Mesodermal cell (in vitro differentiated cells): ENCODE measurements at regions not wholly inside any gene's neighbourhood (a gene's known extent, or its start where the extent isn't known, plus 50 kb on each side); places are given as distances from the start of the nearest gene placed in this dataset.

ENCODE experiments used
- H3K27ac ChIP-seq: 2 replicates; pipeline ENCODE4 v1.7.0; 2013; ENCODE audit warnings: mild to moderate bottlenecking, low read depth, low read length, moderate library complexity; ENCODE audit not compliant: severe bottlenecking
- H3K36me3 ChIP-seq: 2 replicates; pipeline ENCODE4 v1.7.1; 2013; ENCODE audit warnings: mild to moderate bottlenecking, low read length, moderate library complexity; ENCODE audit not compliant: control insufficient read depth, insufficient read depth
- H3K4me1 ChIP-seq: one replicate; pipeline ENCODE4 v1.7.1; 2013; ENCODE audit warnings: mild to moderate bottlenecking, low read length; ENCODE audit not compliant: insufficient read depth, control insufficient read depth, poor library complexity, severe bottlenecking
- H3K4me3 ChIP-seq: 2 replicates; pipeline ENCODE4 v1.7.0; 2013; ENCODE audit warnings: low read length, control low read depth, mild to moderate bottlenecking; ENCODE audit not compliant: insufficient read depth, poor library complexity, severe bottlenecking; ENCODE audit errors: extremely low read depth
- H3K9me3 ChIP-seq: 2 replicates; pipeline ENCODE4 v1.7.1; 2013; ENCODE audit warnings: mild to moderate bottlenecking, low read length, moderate library complexity; ENCODE audit not compliant: control insufficient read depth
- WGBS, 2 experiments: methylation state at CpG; one replicate each; pipeline ENCODE4 v1.1.5; 2013; ENCODE audit warnings: missing lambda C conversion rate in 2 of 2; ENCODE audit not compliant: insufficient coverage in 2 of 2; 5-methylcytosine and 5-hydroxymethylcytosine counted together

GRCh38 chr2:117762454-117762853 is 52.0 kb upstream of the DDX18 start:
- H3K9me3 ChIP-seq: no peaks in the 10 kb centered on the region
- H3K27ac ChIP-seq: no peak overlapping the region
- no peaks in the 10 kb centered on the region for H3K4me1 ChIP-seq
- no peak overlapping the region for H3K4me3 ChIP-seq
- no peaks in the 10 kb centered on the region for H3K36me3 ChIP-seq

GRCh38 chr2:117763804-117764203 is 50.7 kb upstream of the DDX18 start:
- Histone ChIP-seq H3K4me3 (no peak overlapping the region), H3K27ac (no peak overlapping the region), H3K4me1 (no peaks in the 10 kb centered on the region), H3K36me3 (no peaks in the 10 kb centered on the region), H3K9me3 (no peaks in the 10 kb centered on the region)
- WGBS, 2 experiments: 73 to 88% methylated on average over 2 to 3 of the region's 4 CpGs
